ENCODE measurements at regions not wholly inside any gene's neighbourhood (a gene's known extent, or its start where the extent isn't known, plus 50 kb on each side); places are given as distances from the start of the nearest gene placed in this dataset.

GRCh38 chr2:5315041-5315440, 377.1 kb upstream of the SOX11 start:
- no peak for DNase-seq

DNA sequence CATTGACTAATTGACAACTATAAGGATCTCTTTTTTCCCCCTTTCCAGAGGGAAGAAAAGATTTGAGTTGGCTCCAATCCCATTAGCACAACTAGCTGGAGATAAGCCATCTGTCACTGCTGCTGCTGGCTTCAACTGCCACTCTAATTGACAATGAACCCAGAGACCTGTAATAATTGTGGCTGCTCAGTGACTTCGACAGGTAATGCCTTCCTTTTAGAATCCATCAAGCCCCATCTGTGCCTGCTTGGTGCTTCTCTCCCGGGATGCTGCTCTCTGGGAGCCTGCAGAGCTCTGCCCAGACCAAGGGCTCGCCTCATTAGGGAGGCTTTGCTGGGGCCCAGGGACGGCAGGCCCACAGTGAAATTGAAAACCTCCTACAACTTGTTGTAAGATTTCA, 376.7 kb upstream of the SOX11 start:
- no peak for DNase-seq

DNA sequence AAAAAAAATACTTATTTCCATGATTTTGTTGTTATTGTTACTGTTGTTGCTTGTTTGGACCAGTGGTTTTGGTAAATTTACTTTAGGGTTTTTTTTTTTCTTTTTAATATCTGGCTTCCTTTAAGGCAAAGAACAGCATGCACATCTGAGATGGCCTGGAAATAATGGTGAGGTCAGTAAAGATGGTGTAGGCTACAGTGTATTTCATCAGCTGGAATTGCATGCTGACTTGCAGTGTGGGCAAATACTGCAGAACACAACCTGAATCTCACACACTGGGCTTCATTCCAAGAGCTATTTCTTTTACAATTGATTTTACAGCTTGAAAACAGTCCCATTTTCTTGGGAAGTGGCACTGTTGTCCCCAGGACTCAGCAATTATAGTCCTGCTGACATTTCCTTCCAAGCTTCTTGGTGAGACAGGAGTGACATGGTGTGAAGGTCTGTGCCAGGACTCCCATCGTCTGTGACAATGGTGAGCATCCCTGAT, 376.1 kb upstream of the SOX11 start:
- DNase-seq, result no peak

- no peak for DNase-seq
Measured at GRCh38 chr2:5319493-5319892, 372.7 kb upstream of the SOX11 start.

GRCh38 chr2:5322396-5322795, 369.8 kb upstream of the SOX11 start:
- DNase-seq, result no peak

GRCh38 chr2:5325523-5325922, 366.7 kb upstream of the SOX11 start:
- no peak for DNase-seq

DNA sequence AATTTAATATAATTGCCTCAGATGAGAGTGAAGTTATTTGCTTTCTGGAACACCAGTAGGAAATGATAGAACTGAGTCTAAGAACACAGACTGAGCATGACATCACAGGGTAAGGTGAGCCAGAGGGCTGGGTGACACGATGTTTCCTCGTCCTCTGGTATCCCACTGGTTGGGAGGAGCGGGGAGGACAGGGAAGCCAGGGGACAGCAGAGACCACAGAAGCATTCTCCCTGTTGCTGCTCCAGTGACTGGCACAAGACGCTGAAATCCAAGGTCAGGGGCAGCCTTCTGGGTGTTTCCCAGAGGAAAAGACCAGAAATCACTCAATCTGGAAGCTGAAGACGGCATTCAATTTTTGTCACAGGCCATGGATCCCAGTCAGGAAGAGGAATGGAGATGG, 363.4 kb upstream of the SOX11 start:
- DNase-seq, result no peak

DNA sequence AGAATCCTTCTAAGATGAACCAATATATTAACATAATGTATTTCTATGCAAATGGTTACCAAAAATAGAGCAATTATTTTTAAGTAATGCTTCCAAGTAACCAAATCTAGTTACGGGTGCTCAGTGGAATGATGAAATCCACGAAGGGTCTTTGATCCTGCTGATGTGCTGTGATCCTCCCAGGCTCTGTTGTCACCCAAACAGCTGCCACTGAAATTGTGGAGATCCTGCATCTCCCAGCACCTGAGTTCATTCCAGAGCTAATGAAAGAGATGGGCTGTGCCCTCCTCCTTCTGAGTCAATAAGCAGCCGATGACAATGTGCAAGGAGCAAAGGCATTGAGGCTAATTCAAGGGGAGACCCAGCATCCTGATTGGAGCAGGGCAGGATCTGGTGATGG, 362.4 kb upstream of the SOX11 start:
- DNase-seq, result no peak

- no peak for DNase-seq
Measured at GRCh38 chr2:5330961-5331360, 361.2 kb upstream of the SOX11 start.

DNA sequence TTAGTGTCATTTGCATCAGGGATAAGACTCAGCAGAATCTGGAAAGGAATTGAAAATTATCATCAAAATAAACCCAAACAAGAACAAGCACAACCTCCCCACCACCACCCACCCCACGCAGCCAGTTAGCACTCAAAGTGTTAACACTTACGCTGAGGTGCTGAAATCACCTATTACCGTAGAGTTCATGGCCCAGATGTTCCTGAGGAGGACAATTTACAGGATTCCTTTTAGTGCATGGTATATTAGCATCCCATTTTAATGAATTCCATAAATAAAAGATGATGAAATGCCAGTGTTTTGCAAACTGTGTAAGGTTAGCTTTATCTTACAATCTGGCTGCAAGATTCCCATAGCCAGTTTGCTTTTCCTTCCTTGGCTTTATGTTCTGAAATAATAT, 359.3 kb upstream of the SOX11 start:
- no peak for DNase-seq

DNA sequence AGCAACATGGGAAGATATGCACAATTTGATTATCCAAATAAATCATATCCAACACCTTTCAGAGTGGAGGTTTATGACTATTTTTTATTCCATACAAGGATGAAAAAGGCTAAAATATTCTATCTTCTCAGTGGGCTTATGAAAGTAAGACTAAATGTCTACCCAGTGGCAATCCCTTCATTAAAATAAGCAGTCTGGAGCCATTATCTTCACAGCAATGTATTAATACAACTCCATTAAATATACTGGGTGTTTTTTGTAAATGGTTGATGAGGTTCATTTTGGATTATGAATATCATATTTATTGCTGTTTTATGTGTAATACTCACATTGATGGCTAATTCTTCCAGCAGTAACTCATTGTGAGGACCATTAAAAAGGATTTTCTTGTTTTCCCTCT, 352.7 kb upstream of the SOX11 start:
- DNase-seq, result no peak

- DNase-seq, result no peak
Measured at GRCh38 chr2:5343785-5344335, 348.3 kb upstream of the SOX11 start.

GRCh38 chr2:5352286-5352685, 339.9 kb upstream of the SOX11 start:
- DNase-seq, result no peak

GRCh38 chr2:5353565-5353964, 338.6 kb upstream of the SOX11 start:
- DNase-seq, result no peak

- DNase-seq, result no peak
Measured at GRCh38 chr2:5359397-5359796, 332.8 kb upstream of the SOX11 start.

DNA sequence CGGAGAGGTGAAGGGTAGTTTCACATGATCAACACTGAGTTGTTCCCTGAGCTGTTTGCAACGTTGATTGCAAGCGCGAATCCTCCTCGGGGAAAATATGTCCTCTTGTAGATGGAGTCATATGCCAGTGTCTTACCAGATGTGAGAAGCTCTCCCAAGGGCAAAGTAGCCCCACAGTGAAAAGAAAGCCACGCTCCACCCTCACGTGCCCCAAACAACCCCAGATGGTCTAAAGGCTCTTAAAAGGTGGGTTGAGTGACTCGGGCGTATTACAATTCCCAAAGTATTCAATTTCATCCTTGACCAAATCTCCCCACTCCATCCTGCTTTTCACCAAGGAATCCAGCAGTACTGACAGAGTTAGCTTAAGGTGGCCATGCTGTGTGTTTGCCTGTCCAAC, 332.1 kb upstream of the SOX11 start:
- DNase-seq, result no peak

DNA sequence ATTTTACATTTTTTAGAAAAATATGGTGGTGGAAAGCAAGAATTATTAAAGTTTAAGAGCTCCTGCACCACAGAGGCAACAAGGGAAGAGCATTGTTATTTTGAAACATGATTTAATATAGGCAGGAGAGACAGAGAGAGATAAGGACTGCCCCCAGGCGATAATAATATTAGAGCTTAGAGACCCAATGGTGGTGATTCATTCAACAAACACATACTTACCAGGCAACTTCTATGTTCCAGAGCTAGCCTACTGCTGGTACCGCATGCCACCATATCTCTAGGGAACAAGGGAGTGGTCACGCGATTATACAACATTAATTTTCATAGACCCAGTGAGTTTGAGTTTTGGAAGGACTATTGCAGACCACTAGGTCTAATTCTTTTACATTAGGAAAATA, 327.8 kb upstream of the SOX11 start:
- no peak for DNase-seq

DNA sequence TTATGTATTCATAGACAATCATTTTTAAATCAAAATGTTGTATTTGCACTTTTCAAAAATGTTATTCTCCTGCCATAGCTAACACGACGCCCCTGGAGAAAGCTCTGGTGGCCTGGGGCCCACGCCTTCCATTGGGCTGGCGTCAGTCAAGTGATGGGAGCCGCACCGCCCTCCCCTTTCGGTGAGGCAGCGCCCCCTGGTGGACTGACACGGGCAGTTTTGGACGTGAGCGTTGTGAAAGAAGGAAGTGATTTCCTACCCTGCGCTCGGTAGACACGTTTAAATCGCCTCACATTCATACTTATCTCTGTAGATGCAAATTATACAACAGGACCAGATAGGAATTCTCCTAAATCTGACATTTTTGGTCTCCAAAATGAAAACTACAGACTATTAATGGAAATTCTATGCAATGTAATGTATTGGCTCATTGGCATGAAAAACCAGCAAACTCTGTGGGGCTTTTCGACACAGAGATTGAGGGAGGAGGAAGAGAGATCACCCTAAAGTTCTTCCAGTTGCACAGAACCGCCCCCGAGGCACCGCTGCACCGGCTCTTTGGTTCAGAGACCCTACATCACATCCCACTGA, 326.2 kb upstream of the SOX11 start:
- DNase-seq, result peak; percentile 36

DNA sequence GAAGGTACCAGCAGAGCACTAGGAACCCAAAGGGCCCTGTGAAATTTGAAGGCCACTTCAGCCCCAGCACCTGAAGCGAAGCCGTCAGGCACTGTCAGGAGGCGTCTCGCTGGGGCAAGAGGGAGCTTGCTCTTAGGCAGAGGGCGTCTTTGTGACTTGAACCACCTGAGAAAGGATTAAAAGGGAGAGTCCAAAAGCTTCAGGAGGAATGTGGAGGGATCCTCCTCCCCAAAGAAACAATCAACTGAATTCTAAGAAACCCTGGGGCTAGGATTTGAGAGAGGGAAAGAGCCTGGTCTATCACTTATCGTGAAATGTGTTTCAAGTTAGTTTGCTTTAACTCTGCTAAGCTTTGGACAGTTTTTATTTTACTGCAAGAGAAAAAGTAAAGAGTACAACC, 324.9 kb upstream of the SOX11 start:
- no peak for DNase-seq

DNA sequence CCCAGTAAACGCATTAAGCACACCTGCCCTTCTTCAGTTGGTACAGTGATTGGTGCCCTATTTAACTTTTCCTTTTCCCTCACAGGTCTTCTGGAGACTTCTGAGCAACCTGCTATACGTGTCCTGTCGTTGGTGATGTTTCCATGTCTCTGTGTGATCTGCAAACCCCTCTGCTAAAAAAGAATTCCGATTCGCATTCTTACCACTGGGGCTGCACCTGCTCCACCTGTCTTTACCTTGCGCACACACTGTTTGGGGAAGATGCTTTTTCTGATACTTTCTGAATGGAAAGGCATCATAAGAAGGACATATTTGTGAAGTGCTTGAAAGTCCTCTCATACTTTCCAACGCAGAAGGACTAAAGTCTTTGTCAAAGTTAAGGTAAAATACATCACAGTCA, 323.9 kb upstream of the SOX11 start:
- DNase-seq, result no peak

DNA sequence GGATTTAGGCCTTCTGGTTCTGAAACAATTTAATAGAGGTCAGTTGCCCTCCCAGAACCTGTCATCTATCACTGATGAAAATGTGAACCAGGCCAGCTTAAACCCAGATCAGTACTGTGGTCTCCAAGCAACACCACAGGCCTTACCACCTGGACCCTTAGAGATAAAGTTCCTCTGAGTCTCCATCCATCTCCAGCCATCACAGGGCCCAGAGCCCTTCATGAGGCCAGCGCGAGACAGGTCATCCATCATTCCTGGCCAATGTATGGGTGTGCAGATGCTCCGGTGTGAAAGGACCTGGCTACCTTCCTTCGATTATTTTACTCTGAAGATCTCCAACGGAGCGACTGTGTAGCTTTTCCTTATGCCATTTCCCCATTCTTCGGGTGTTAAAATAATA, 322.7 kb upstream of the SOX11 start:
- DNase-seq, result no peak

DNA sequence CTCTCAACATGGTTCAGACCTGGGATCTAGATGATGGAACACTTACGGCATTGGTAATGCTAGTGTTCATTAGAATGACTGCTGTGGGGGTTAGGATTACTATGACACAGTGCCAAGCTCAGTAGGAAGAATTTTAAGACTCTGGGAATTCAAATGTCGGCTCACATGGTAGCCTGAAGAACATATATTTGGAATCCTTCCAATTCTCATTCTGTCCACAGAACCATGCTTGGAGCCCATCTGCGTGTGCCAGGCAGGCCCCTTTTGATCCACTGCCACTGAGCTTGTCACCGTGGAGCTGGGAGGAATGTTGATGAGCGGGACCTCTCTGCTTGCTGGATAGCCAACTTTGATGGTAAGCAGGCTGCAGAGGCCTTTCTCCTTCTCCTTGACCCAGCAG, 322.0 kb upstream of the SOX11 start:
- DNase-seq, result no peak

- no peak for DNase-seq
Measured at GRCh38 chr2:5372141-5372540, 320.0 kb upstream of the SOX11 start.

GRCh38 chr2:5373200-5373599, 319.0 kb upstream of the SOX11 start:
- no peak for DNase-seq

- no peak for DNase-seq
Measured at GRCh38 chr2:5374762-5375161, 317.4 kb upstream of the SOX11 start.
